Effector memory CD8-positive, alpha-beta T cell (primary cell): ENCODE measurements at regions not wholly inside any gene's neighbourhood (a gene's known extent, or its start where the extent isn't known, plus 50 kb on each side); places are given as distances from the start of the nearest gene placed in this dataset.

Experiments
- ATAC-seq: fragments of 150-1000 bp; cut with Tn5 transposase; replicated peaks from 2 replicates; pipeline ENCODE4 v1.10.0; 2021; ENCODE audit warnings: mild to moderate bottlenecking, moderate library complexity
- DNase-seq, 3 experiments: peaks; one replicate each; pipeline ENCODE4 v3.0.0; 2021
- H3K27ac Mint-ChIP-seq, 2 donors: one replicate each; pipeline ENCODE4 v1.8.0; 2022; ENCODE audit warnings: mild to moderate bottlenecking in 2 of 2, mixed read lengths in 2 of 2, moderate library complexity in 2 of 2
- H3K27me3 Mint-ChIP-seq, 2 donors: one replicate each; pipeline ENCODE4 v1.8.0; 2022; ENCODE audit warnings: mixed read lengths in 2 of 2
- H3K36me3 Mint-ChIP-seq: one replicate; pipeline ENCODE4 v1.8.0; 2022; ENCODE audit warnings: mild to moderate bottlenecking, moderate library complexity, mixed read lengths; ENCODE audit not compliant: insufficient read depth
- H3K4me1 Mint-ChIP-seq, 2 donors: one replicate each; pipeline ENCODE4 v1.8.0; 2022; ENCODE audit warnings: low read depth in 2 of 2, mixed read lengths in 2 of 2
- H3K4me3 Mint-ChIP-seq, 2 donors: one replicate each; pipeline ENCODE4 v1.8.0; 2022; ENCODE audit warnings: mild to moderate bottlenecking in 2 of 2, mixed read lengths in 2 of 2, moderate library complexity in 2 of 2
- H3K9me3 Mint-ChIP-seq, 2 donors: one replicate each; pipeline ENCODE4 v1.8.0; 2022; ENCODE audit warnings: mixed read lengths in 2 of 2

- H3K36me3 Mint-ChIP-seq = no peaks in the 10 kb centered on the region
These were observed 188.5 kb downstream of the KIF26A start for GRCh38 chr14:104326848-104327247.

GRCh38 chr14:104328607-104329006 lies 190.2 kb downstream of the KIF26A start:
- no peak overlapping the region for H3K27ac Mint-ChIP-seq
- DNase-seq (no peak), ATAC-seq (no peak)
- peaks cover 7 to 11% of the 10 kb centered on the region in 2 donors for H3K9me3 Mint-ChIP-seq
- H3K36me3 Mint-ChIP-seq = no peaks in the 10 kb centered on the region
- H3K4me1 Mint-ChIP-seq = no peaks in the 10 kb centered on the region
- no peak overlapping the region for H3K4me3 Mint-ChIP-seq
- no peaks in the 10 kb centered on the region for H3K27me3 Mint-ChIP-seq

More at GRCh38 chr14:104326848-104327247, 188.5 kb downstream of the KIF26A start:
- no peak overlapping the region for H3K4me3 Mint-ChIP-seq
- peaks cover 0 to 8% of the 10 kb centered on the region in 2 donors for H3K27me3 Mint-ChIP-seq
- H3K27ac Mint-ChIP-seq = no peak overlapping the region
- no peak for DNase-seq
- H3K4me1 Mint-ChIP-seq = no peaks in the 10 kb centered on the region
- H3K9me3 Mint-ChIP-seq = peaks cover 7 to 11% of the 10 kb centered on the region in 2 donors
- ATAC-seq = no peak

GRCh38 chr14:104329793-104330192 lies 191.4 kb downstream of the KIF26A start:
- no peaks in the 10 kb centered on the region for H3K4me1 Mint-ChIP-seq
- H3K36me3 Mint-ChIP-seq = no peaks in the 10 kb centered on the region
- peaks cover 7 to 11% of the 10 kb centered on the region in 2 donors for H3K9me3 Mint-ChIP-seq
- H3K4me3 Mint-ChIP-seq = no peak overlapping the region
- no peak for DNase-seq
- H3K27ac Mint-ChIP-seq = no peak overlapping the region
- H3K27me3 Mint-ChIP-seq = no peaks in the 10 kb centered on the region
- ATAC-seq = no peak

GRCh38 chr14:104331871-104332605 lies 193.7 kb downstream of the KIF26A start:
- no peaks in the 10 kb centered on the region for H3K36me3 Mint-ChIP-seq
- peaks cover 7 to 11% of the 10 kb centered on the region in 2 donors for H3K9me3 Mint-ChIP-seq
- ATAC-seq (no peak), DNase-seq (no peak)
- H3K27me3 Mint-ChIP-seq = no peaks in the 10 kb centered on the region
- no peak overlapping the region for H3K27ac Mint-ChIP-seq
- no peaks in the 10 kb centered on the region for H3K4me1 Mint-ChIP-seq
- H3K4me3 Mint-ChIP-seq = no peak overlapping the region

- no peaks in the 10 kb centered on the region for H3K36me3 Mint-ChIP-seq
- H3K27ac Mint-ChIP-seq = no peak overlapping the region
- ATAC-seq (no peak), DNase-seq (no peak)
- H3K4me3 Mint-ChIP-seq = no peak overlapping the region
- H3K9me3 Mint-ChIP-seq = peaks cover 7 to 11% of the 10 kb centered on the region in 2 donors
- no peaks in the 10 kb centered on the region for H3K4me1 Mint-ChIP-seq
- no peaks in the 10 kb centered on the region for H3K27me3 Mint-ChIP-seq
These were observed 194.4 kb downstream of the KIF26A start for GRCh38 chr14:104332634-104333270.

GRCh38 chr14:104333646-104334423 lies 195.4 kb downstream of the KIF26A start:
- DNase-seq (no peak), ATAC-seq (no peak)
- Mint-ChIP-seq H3K4me3 (no peak overlapping the region), H3K36me3 (no peaks in the 10 kb centered on the region), H3K27me3 (peaks cover 1 to 6% of the 10 kb centered on the region in 2 donors), H3K27ac (no peak overlapping the region), H3K4me1 (no peaks in the 10 kb centered on the region), H3K9me3 (peaks cover 9 to 19% of the 10 kb centered on the region in 2 donors)

GRCh38 chr14:104334424-104335161 lies 196.2 kb downstream of the KIF26A start:
- H3K36me3 Mint-ChIP-seq = no peaks in the 10 kb centered on the region
- H3K27me3 Mint-ChIP-seq = peaks cover 9% of the 10 kb centered on the region in 2 donors

GRCh38 chr14:104335176-104335575 lies 196.8 kb downstream of the KIF26A start:
- no peak for DNase-seq
- H3K4me1 Mint-ChIP-seq = no peaks in the 10 kb centered on the region

More at GRCh38 chr14:104334424-104335161, 196.2 kb downstream of the KIF26A start:
- Mint-ChIP-seq H3K4me3 (no peak overlapping the region), H3K4me1 (no peaks in the 10 kb centered on the region), H3K9me3 (peaks cover 4 to 12% of the 10 kb centered on the region in 2 donors), H3K27ac (no peak overlapping the region)
- DNase-seq (no peak), ATAC-seq (no peak)

GRCh38 chr14:104335611-104336010 lies 197.2 kb downstream of the KIF26A start:
- H3K27me3 Mint-ChIP-seq = peaks cover 12 to 18% of the 10 kb centered on the region in 2 donors
- H3K9me3 Mint-ChIP-seq = peaks cover 2 to 9% of the 10 kb centered on the region in 2 donors
- no peaks in the 10 kb centered on the region for H3K4me1 Mint-ChIP-seq
- H3K4me3 Mint-ChIP-seq = no peak overlapping the region
- ATAC-seq (no peak), DNase-seq (no peak)
- H3K36me3 Mint-ChIP-seq = no peaks in the 10 kb centered on the region
- no peak overlapping the region for H3K27ac Mint-ChIP-seq

More at GRCh38 chr14:104335176-104335575, 196.8 kb downstream of the KIF26A start:
- H3K4me3 Mint-ChIP-seq = no peak overlapping the region
- H3K27me3 Mint-ChIP-seq = peaks cover 12 to 15% of the 10 kb centered on the region in 2 donors
- no peak for ATAC-seq
- no peaks in the 10 kb centered on the region for H3K36me3 Mint-ChIP-seq
- no peak overlapping the region for H3K27ac Mint-ChIP-seq
- H3K9me3 Mint-ChIP-seq = peaks cover 2 to 9% of the 10 kb centered on the region in 2 donors

GRCh38 chr14:104337351-104337750 lies 199.0 kb downstream of the KIF26A start:
- DNase-seq (no peak), ATAC-seq (no peak)
- H3K4me3 Mint-ChIP-seq = no peak overlapping the region
- H3K27ac Mint-ChIP-seq = no peak overlapping the region
- peaks cover 22 to 28% of the 10 kb centered on the region in 2 donors for H3K27me3 Mint-ChIP-seq
- H3K4me1 Mint-ChIP-seq = no peaks in the 10 kb centered on the region
- peaks cover 2 to 9% of the 10 kb centered on the region in 2 donors for H3K9me3 Mint-ChIP-seq
- no peaks in the 10 kb centered on the region for H3K36me3 Mint-ChIP-seq

GRCh38 chr14:104339361-104339760 lies 201.0 kb downstream of the KIF26A start:
- no peak overlapping the region for H3K27ac Mint-ChIP-seq
- peaks cover 0 to 2% of the 10 kb centered on the region in 2 donors for H3K4me1 Mint-ChIP-seq
- DNase-seq (no peak), ATAC-seq (no peak)
- H3K4me3 Mint-ChIP-seq = no peak overlapping the region
- H3K9me3 Mint-ChIP-seq = peaks cover 2 to 9% of the 10 kb centered on the region in 2 donors
- no peaks in the 10 kb centered on the region for H3K36me3 Mint-ChIP-seq
- peaks cover 32 to 33% of the 10 kb centered on the region in 2 donors for H3K27me3 Mint-ChIP-seq

GRCh38 chr14:104339829-104340228 lies 201.4 kb downstream of the KIF26A start:
- H3K4me3 Mint-ChIP-seq = no peak overlapping the region
- no peaks in the 10 kb centered on the region for H3K36me3 Mint-ChIP-seq
- ATAC-seq (no peak), DNase-seq (no peak)
- H3K27ac Mint-ChIP-seq = no peak overlapping the region
- H3K27me3 Mint-ChIP-seq = peaks cover 37% of the 10 kb centered on the region in 2 donors
- peaks cover 0 to 2% of the 10 kb centered on the region in 2 donors for H3K4me1 Mint-ChIP-seq
- peaks cover 2 to 9% of the 10 kb centered on the region in 2 donors for H3K9me3 Mint-ChIP-seq
